Cardiac muscle cell (in vitro differentiated cells and primary cell): ENCODE measurements at regions not wholly inside any gene's neighbourhood (a gene's known extent, or its start where the extent isn't known, plus 50 kb on each side); places are given as distances from the start of the nearest gene placed in this dataset.

Source experiments
- DNase-seq, 2 donors: peaks; one replicate each; pipeline versions ENCODE4 v3.0.0 to v3.0.0-alpha.2; 2010 to 2017; ENCODE audit warnings: low read depth in 1 of 2, low spot score in 1 of 2
- H3K27ac ChIP-seq: fragments of 200-600 bp; sonication (generic); 2 replicates; pipeline ENCODE4 v1.5.1; 2016
- H3K27me3 ChIP-seq: fragments of 200-600 bp; sonication (generic); 2 replicates; pipeline ENCODE4 v1.6.0; 2016; ENCODE audit warnings: control low read depth
- H3K36me3 ChIP-seq: fragments of 200-600 bp; sonication (generic); 2 replicates; pipeline ENCODE4 v1.5.1; 2016; ENCODE audit warnings: control low read depth
- H3K4me1 ChIP-seq: fragments of 200-600 bp; sonication (generic); 2 replicates; pipeline ENCODE4 v1.8.1; 2017; ENCODE audit warnings: low read depth, mild to moderate bottlenecking, mixed run types
- H3K4me3 ChIP-seq: fragments of 200-600 bp; sonication (generic); 2 replicates; pipeline ENCODE4 v1.5.1; 2016; ENCODE audit warnings: mild to moderate bottlenecking
- H3K9me3 ChIP-seq: fragments of 200-600 bp; sonication (generic); 2 replicates; pipeline ENCODE4 v1.5.1; 2017; ENCODE audit warnings: low read depth, mild to moderate bottlenecking, control low read depth
- TF ChIP-seq, protein P1 (sequence below): IDR thresholded peaks from 2 replicates; pipeline ENCODE4 v1.5.1; 2012; ENCODE audit warnings: low read depth, mild to moderate bottlenecking, low read length

- DNase-seq: no peak
- Histone ChIP-seq H3K27me3 (no peaks in the 10 kb centered on the region), H3K9me3 (no peaks in the 10 kb centered on the region), H3K36me3 (no peaks in the 10 kb centered on the region), H3K27ac (no peak overlapping the region), H3K4me3 (no peak overlapping the region), H3K4me1 (no peaks in the 10 kb centered on the region)
- TF ChIP-seq, protein P1, sequence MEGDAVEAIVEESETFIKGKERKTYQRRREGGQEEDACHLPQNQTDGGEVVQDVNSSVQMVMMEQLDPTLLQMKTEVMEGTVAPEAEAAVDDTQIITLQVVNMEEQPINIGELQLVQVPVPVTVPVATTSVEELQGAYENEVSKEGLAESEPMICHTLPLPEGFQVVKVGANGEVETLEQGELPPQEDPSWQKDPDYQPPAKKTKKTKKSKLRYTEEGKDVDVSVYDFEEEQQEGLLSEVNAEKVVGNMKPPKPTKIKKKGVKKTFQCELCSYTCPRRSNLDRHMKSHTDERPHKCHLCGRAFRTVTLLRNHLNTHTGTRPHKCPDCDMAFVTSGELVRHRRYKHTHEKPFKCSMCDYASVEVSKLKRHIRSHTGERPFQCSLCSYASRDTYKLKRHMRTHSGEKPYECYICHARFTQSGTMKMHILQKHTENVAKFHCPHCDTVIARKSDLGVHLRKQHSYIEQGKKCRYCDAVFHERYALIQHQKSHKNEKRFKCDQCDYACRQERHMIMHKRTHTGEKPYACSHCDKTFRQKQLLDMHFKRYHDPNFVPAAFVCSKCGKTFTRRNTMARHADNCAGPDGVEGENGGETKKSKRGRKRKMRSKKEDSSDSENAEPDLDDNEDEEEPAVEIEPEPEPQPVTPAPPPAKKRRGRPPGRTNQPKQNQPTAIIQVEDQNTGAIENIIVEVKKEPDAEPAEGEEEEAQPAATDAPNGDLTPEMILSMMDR: no peak
Observed at GRCh38 chr11:28736256-28736655, 628.1 kb downstream of the METTL15 start.

DNA sequence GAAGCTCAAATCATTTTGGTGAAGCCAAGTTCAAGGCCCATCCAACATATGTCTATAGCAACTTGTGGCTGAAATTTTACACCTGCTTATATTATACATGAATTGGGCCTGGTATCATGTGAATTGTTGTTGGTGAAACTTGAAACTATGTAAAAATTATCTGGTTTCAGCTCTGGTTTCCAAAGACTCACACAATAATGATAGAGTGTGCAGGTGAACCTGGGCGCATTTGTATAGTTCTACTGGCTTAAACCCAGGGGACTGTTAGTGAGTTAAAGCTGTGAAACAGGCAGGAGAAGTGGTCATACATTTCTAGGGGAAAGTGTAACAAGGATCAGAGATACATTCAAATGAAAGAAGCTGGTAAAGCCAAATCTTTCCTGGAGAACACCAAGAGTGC is 627.3 kb downstream of the METTL15 start:
- Histone ChIP-seq H3K4me3 (no peak overlapping the region), H3K27ac (no peak overlapping the region), H3K36me3 (no peaks in the 10 kb centered on the region), H3K9me3 (no peaks in the 10 kb centered on the region), H3K27me3 (no peaks in the 10 kb centered on the region), H3K4me1 (no peaks in the 10 kb centered on the region)
- no peak for DNase-seq
- TF ChIP-seq, protein P1: no peak

DNA sequence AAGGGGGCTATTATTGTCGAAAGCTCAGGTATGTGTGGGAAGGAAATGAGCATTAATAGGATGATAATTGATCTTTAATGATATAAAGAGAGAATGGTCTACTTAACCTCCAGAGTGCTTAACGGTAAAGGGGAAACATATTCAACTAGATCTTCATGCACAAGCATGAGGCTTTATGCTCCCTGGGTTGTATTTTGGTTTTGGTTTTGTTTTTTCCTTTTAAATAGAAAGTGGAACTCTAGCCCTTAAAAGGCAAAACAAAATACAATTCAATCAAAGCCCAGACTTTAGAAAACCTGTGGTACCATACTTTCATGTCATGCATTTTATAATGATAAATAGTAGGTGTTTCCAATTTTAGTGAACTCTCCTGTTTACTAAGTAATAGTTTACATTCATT is 622.7 kb downstream of the METTL15 start:
- Histone ChIP-seq H3K4me3 (no peak overlapping the region), H3K4me1 (no peaks in the 10 kb centered on the region), H3K36me3 (no peaks in the 10 kb centered on the region), H3K27me3 (no peaks in the 10 kb centered on the region), H3K27ac (no peak overlapping the region), H3K9me3 (no peaks in the 10 kb centered on the region)
- DNase-seq: no peak
- TF ChIP-seq, protein P1: no peak

GRCh38 chr11:28730336-28730735 is 622.1 kb downstream of the METTL15 start:
- DNase-seq: peak in 1 of 2 donors; percentile 20

GRCh38 chr11:28729339-28729738 is 621.2 kb downstream of the METTL15 start:
- Histone ChIP-seq H3K36me3 (no peaks in the 10 kb centered on the region), H3K4me1 (no peaks in the 10 kb centered on the region), H3K9me3 (no peaks in the 10 kb centered on the region), H3K27me3 (no peaks in the 10 kb centered on the region), H3K27ac (no peak overlapping the region), H3K4me3 (no peak overlapping the region)
- no peak for DNase-seq
- TF ChIP-seq, protein P1: no peak

More at GRCh38 chr11:28730336-28730735, 622.1 kb downstream of the METTL15 start:
- Histone ChIP-seq H3K36me3 (no peaks in the 10 kb centered on the region), H3K4me1 (no peaks in the 10 kb centered on the region), H3K9me3 (no peaks in the 10 kb centered on the region), H3K4me3 (no peak overlapping the region), H3K27me3 (no peaks in the 10 kb centered on the region), H3K27ac (no peak overlapping the region)
- TF ChIP-seq, protein P1: no peak

DNA sequence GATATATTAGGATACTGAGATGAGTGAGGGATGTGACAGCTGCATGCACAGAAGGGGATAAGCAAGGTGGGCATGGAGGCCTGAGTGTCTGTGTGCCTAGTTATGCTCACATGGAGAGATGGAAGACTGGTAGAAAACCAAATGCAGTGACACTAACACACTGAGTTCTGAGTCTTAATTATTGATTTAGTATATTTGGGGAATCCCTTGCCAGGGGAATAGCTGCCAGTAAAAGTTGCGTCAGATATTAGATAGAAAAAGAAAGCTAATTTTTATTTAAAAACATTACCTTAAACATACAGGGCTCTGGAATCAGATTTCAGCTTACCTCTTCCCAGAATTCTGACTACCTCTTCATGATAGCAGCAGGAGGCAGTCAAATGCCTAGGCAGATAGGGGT is 620.5 kb downstream of the METTL15 start:
- no peak for DNase-seq
- no peaks in the 10 kb centered on the region for H3K9me3 ChIP-seq
- H3K27me3 ChIP-seq: no peaks in the 10 kb centered on the region
- no peaks in the 10 kb centered on the region for H3K36me3 ChIP-seq
- H3K4me1 ChIP-seq: no peaks in the 10 kb centered on the region
- TF ChIP-seq, protein P1: no peak
- no peak overlapping the region for H3K27ac ChIP-seq
- no peak overlapping the region for H3K4me3 ChIP-seq
